Hepatocyte (in vitro differentiated cells): ENCODE measurements at regions not wholly inside any gene's neighbourhood (a gene's known extent, or its start where the extent isn't known, plus 50 kb on each side); places are given as distances from the start of the nearest gene placed in this dataset.
"Not testable (repeated sequence)": the region's sequence is repeated elsewhere in the genome, so short reads cannot be mapped to it uniquely, and the experiment has no call there.

Source experiments
- EZH2 ChIP-seq: fragments of 200-600 bp; sonication (generic); IDR thresholded peaks from 2 replicates; pipeline ENCODE4 v1.6.1; 2016; ENCODE audit warnings: antibody characterized with exemption, mild to moderate bottlenecking, borderline replicate concordance
- TF ChIP-seq, protein P1 (sequence below): fragments of 200-600 bp; sonication (generic); IDR thresholded peaks from 2 replicates; pipeline ENCODE4 v1.5.1; 2016; ENCODE audit warnings: antibody characterized with exemption, mild to moderate bottlenecking; ENCODE audit not compliant: poor library complexity

DNA sequence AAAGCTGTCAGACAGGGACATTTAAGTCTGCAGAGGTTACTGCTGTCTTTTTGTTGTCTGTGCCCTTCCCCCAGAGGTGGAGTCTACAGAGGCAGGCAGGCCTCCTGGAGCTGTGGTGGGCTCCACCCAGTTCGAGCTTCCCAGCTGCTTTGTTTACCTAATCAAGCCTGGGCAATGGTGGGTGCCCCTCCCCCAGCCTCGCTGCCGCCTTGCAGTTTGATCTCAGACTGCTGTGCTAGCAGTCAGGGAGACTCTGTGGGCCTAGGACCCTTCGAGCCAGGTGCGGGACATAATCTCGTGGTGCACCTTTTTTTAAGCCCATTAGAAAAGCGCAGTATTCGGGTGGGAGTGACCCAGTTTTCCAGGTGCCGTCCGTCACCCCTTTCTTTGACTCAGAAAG, 384.2 kb upstream of the SYNCRIP start:
- TF ChIP-seq, protein P1, sequence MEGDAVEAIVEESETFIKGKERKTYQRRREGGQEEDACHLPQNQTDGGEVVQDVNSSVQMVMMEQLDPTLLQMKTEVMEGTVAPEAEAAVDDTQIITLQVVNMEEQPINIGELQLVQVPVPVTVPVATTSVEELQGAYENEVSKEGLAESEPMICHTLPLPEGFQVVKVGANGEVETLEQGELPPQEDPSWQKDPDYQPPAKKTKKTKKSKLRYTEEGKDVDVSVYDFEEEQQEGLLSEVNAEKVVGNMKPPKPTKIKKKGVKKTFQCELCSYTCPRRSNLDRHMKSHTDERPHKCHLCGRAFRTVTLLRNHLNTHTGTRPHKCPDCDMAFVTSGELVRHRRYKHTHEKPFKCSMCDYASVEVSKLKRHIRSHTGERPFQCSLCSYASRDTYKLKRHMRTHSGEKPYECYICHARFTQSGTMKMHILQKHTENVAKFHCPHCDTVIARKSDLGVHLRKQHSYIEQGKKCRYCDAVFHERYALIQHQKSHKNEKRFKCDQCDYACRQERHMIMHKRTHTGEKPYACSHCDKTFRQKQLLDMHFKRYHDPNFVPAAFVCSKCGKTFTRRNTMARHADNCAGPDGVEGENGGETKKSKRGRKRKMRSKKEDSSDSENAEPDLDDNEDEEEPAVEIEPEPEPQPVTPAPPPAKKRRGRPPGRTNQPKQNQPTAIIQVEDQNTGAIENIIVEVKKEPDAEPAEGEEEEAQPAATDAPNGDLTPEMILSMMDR, result not testable (repeated sequence)
- not testable (repeated sequence) for TF ChIP-seq EZH2
